ENCODE measurements at regions not wholly inside any gene's neighbourhood (a gene's known extent, or its start where the extent isn't known, plus 50 kb on each side); places are given as distances from the start of the nearest gene placed in this dataset.

- no peak for TF ChIP-seq CTCF (IDR thresholded peaks at IDR 0.05)
- TF ChIP-seq POLR2A (IDR thresholded peaks at IDR 0.05) = no peak
Observed at GRCh38 chr15:62325597-62325996, 160.5 kb upstream of the C2CD4B start.
